HG02973 (cell line): ENCODE measurements at regions not wholly inside any gene's neighbourhood (a gene's known extent, or its start where the extent isn't known, plus 50 kb on each side); places are given as distances from the start of the nearest gene placed in this dataset.
"Not testable (repeated sequence)": the region's sequence is repeated elsewhere in the genome, so short reads cannot be mapped to it uniquely, and the experiment has no call there.

Source experiments
- ATAC-seq: cut with Tn5 transposase; IDR thresholded peaks from one replicate; pipeline ENCODE4 v1.9.1; 2021; ENCODE audit warnings: moderate library complexity; ENCODE audit not compliant: unreplicated experiment

GRCh38 chr7:23931633-23932032, 221.6 kb downstream of the STK31 start:
- ATAC-seq, result no peak

- no peak for ATAC-seq
Measured at GRCh38 chr7:23938215-23938614, 228.2 kb downstream of the STK31 start.

GRCh38 chr7:23938937-23939552, 229.0 kb downstream of the STK31 start:
- ATAC-seq, result peak; percentile 76

GRCh38 chr7:23939747-23940146, 229.7 kb downstream of the STK31 start:
- ATAC-seq, result not testable (repeated sequence)

GRCh38 chr7:23941551-23941950, 231.5 kb downstream of the STK31 start:
- ATAC-seq, result no peak

GRCh38 chr7:23942032-23942431, 232.0 kb downstream of the STK31 start:
- no peak for ATAC-seq

- ATAC-seq, result no peak
Measured at GRCh38 chr7:23944131-23944530, 234.1 kb downstream of the STK31 start.

GRCh38 chr7:23945472-23945871, 235.5 kb downstream of the STK31 start:
- ATAC-seq, result no peak

GRCh38 chr7:23955145-23955544, 245.1 kb downstream of the STK31 start:
- no peak for ATAC-seq

GRCh38 chr7:23955600-23956149, 245.7 kb downstream of the STK31 start:
- ATAC-seq, result no peak

- no peak for ATAC-seq
Measured at GRCh38 chr7:23956772-23957576, 247.0 kb downstream of the STK31 start.

GRCh38 chr7:23959821-23960220, 249.8 kb downstream of the STK31 start:
- ATAC-seq, result no peak

- ATAC-seq, result no peak
Measured at GRCh38 chr7:23960361-23960760, 250.3 kb downstream of the STK31 start.

GRCh38 chr7:23963461-23964165, 253.6 kb downstream of the STK31 start:
- ATAC-seq, result no peak

GRCh38 chr7:23964715-23965114, 254.7 kb downstream of the STK31 start:
- ATAC-seq, result no peak

- ATAC-seq, result no peak
Measured at GRCh38 chr7:23965296-23965695, 255.3 kb downstream of the STK31 start.

- ATAC-seq, result no peak
Measured at GRCh38 chr7:23966941-23967340, 256.9 kb downstream of the STK31 start.

GRCh38 chr7:23967949-23968599, 258.1 kb downstream of the STK31 start:
- ATAC-seq, result no peak

GRCh38 chr7:23968791-23969190, 258.8 kb downstream of the STK31 start:
- ATAC-seq, result no peak

GRCh38 chr7:23969443-23969842, 259.4 kb downstream of the STK31 start:
- ATAC-seq, result no peak

- ATAC-seq, result no peak
Measured at GRCh38 chr7:23970193-23970592, 260.2 kb downstream of the STK31 start.
